GM23338 (cell line): ENCODE measurements at regions not wholly inside any gene's neighbourhood (a gene's known extent, or its start where the extent isn't known, plus 50 kb on each side); places are given as distances from the start of the nearest gene placed in this dataset.

Experiments used
- ATAC-seq: fragments of 200-7000 bp; cut with Tn5 transposase; 3 replicates; pipeline ENCODE4 v1.9.1; 2020
- DNase-seq: peaks from one replicate; pipeline ENCODE4 v3.0.0-alpha.2; 2015; ENCODE audit warnings: low spot score
- H2AFZ ChIP-seq: fragments of 200-600 bp; sonication (generic); 2 replicates; pipeline ENCODE4 v1.8.0; 2016; ENCODE audit warnings: antibody characterized with exemption, mild to moderate bottlenecking, moderate library complexity
- H3F3A ChIP-seq: fragments of 200-600 bp; sonication (generic); replicated peaks from 2 replicates; pipeline ENCODE4 v1.8.0; 2017; ENCODE audit warnings: antibody characterized with exemption, mixed run types, low read depth
- H3K27ac ChIP-seq: fragments of 200-600 bp; sonication (generic); 2 replicates; pipeline ENCODE4 v1.6.1; 2016; ENCODE audit warnings: low read depth
- H3K27me3 ChIP-seq: fragments of 200-600 bp; sonication (generic); 2 replicates; pipeline ENCODE4 v1.8.0; 2016; ENCODE audit warnings: mild to moderate bottlenecking, mixed run types, moderate library complexity; ENCODE audit not compliant: insufficient read depth
- H3K36me3 ChIP-seq: fragments of 200-600 bp; sonication (generic); 2 replicates; pipeline ENCODE4 v1.8.0; 2016; ENCODE audit warnings: mild to moderate bottlenecking; ENCODE audit not compliant: insufficient read depth
- H3K4me1 ChIP-seq: fragments of 200-600 bp; sonication (generic); 2 replicates; pipeline ENCODE4 v1.8.0; 2016; ENCODE audit warnings: mild to moderate bottlenecking, moderate library complexity; ENCODE audit not compliant: insufficient read depth
- H3K4me2 ChIP-seq: fragments of 200-600 bp; sonication (generic); 2 replicates; pipeline ENCODE4 v1.7.1; 2017; ENCODE audit warnings: mixed run types
- H3K4me3 ChIP-seq: fragments of 200-600 bp; sonication (generic); 2 replicates; pipeline ENCODE4 v1.6.1; 2016; ENCODE audit warnings: mixed run types
- H3K79me2 ChIP-seq: fragments of 200-600 bp; sonication (generic); replicated peaks from 2 replicates; pipeline ENCODE4 v1.8.0; 2017; ENCODE audit warnings: mild to moderate bottlenecking; ENCODE audit not compliant: insufficient read depth
- H3K9me2 ChIP-seq: fragments of 200-600 bp; sonication (generic); 2 replicates; pipeline ENCODE4 v1.8.0; 2017; ENCODE audit not compliant: insufficient read depth
- H4K20me1 ChIP-seq: fragments of 200-600 bp; sonication (generic); replicated peaks from 2 replicates; pipeline ENCODE4 v1.8.0; 2017; ENCODE audit warnings: mild to moderate bottlenecking; ENCODE audit not compliant: insufficient read depth
- H3K27ac Mint-ChIP-seq: 2 replicates; pipeline ENCODE4 v1.8.0; 2020; ENCODE audit warnings: inconsistent platforms, mild to moderate bottlenecking, moderate library complexity, mixed read lengths
- H3K27me3 Mint-ChIP-seq: 3 replicates; pipeline ENCODE4 v1.8.0; 2022; ENCODE audit warnings: low read depth, mild to moderate bottlenecking, moderate library complexity, mixed read lengths, inconsistent platforms; ENCODE audit not compliant: insufficient read depth, poor library complexity
- H3K36me3 Mint-ChIP-seq: 3 replicates; pipeline ENCODE4 v1.8.0; 2021; ENCODE audit warnings: low read depth, mild to moderate bottlenecking, inconsistent platforms, moderate library complexity, mixed read lengths
- H3K4me1 Mint-ChIP-seq: 3 replicates; pipeline ENCODE4 v1.8.0; 2020; ENCODE audit warnings: mild to moderate bottlenecking, inconsistent platforms, mixed read lengths
- H3K4me3 Mint-ChIP-seq: 3 replicates; pipeline ENCODE4 v1.8.0; 2021; ENCODE audit warnings: moderate library complexity, mild to moderate bottlenecking, inconsistent platforms, mixed read lengths
- H3K9me3 Mint-ChIP-seq: 3 replicates; pipeline ENCODE4 v1.8.0; 2020; ENCODE audit warnings: moderate library complexity, mild to moderate bottlenecking, inconsistent platforms, mixed read lengths
- CREB1 ChIP-seq: fragments of 250-450 bp; sonication (Bioruptor Pico); IDR thresholded peaks from 2 replicates; pipeline ENCODE4 v1.5.0; 2020; ENCODE audit warnings: low read depth, mild to moderate bottlenecking, moderate library complexity
- EZH2 ChIP-seq: fragments of 200-600 bp; sonication (generic); IDR thresholded peaks from one replicate; pipeline ENCODE4 v1.8.0; 2017; ENCODE audit warnings: antibody characterized with exemption, mild to moderate bottlenecking, low read depth; ENCODE audit not compliant: unreplicated experiment
- EZH2phosphoT487 ChIP-seq: fragments of 200-600 bp; sonication (generic); IDR thresholded peaks from one replicate; pipeline ENCODE4 v1.8.1; 2018; ENCODE audit warnings: antibody characterized with exemption; ENCODE audit not compliant: unreplicated experiment
- JUNB ChIP-seq: IDR thresholded peaks from one replicate; pipeline ENCODE4 v1.6.1; 2016; ENCODE audit warnings: antibody characterized with exemption; ENCODE audit not compliant: unreplicated experiment
- NANOG ChIP-seq: IDR thresholded peaks from 2 replicates; pipeline ENCODE4 v1.6.1; 2016; ENCODE audit warnings: antibody characterized with exemption, borderline replicate concordance
- POLR2AphosphoS5 ChIP-seq: IDR thresholded peaks from 2 replicates; pipeline ENCODE4 v1.6.1; 2016; ENCODE audit warnings: antibody characterized with exemption, low read depth
- STAT1 ChIP-seq: IDR thresholded peaks from one replicate; pipeline ENCODE4 v1.6.1; 2016; ENCODE audit warnings: antibody characterized with exemption; ENCODE audit not compliant: unreplicated experiment
- ZNF114 ChIP-seq: fragments of 250-450 bp; sonication (Bioruptor Pico); IDR thresholded peaks from 2 replicates; pipeline ENCODE4 v1.5.0; 2020; ENCODE audit warnings: mild to moderate bottlenecking, moderate library complexity
- ZNF331 ChIP-seq: fragments of 250-450 bp; sonication (Bioruptor Pico); IDR thresholded peaks from 2 replicates; pipeline ENCODE4 v1.5.0; 2020; ENCODE audit warnings: low read depth, mild to moderate bottlenecking, moderate library complexity
- TF ChIP-seq, protein P1 (sequence below): IDR thresholded peaks from one replicate; pipeline ENCODE4 v1.6.1; 2018; ENCODE audit warnings: antibody characterized with exemption; ENCODE audit not compliant: unreplicated experiment
- TF ChIP-seq, protein P2 (sequence below): fragments of 250-450 bp; sonication (Bioruptor Pico); IDR thresholded peaks from 2 replicates; pipeline ENCODE4 v1.5.0; 2020; ENCODE audit warnings: mild to moderate bottlenecking, moderate library complexity
- TF ChIP-seq, protein P3 (sequence below), 2 experiments: fragments of 200-600 bp in 1 of 2; sonication (generic) in 1 of 2; conservative IDR thresholded peaks; 2 replicates each; pipeline versions ENCODE4 v1.5.1 to v1.6.1; 2016 to 2017; ENCODE audit warnings: antibody characterized with exemption in 2 of 2, low read depth in 2 of 2, mild to moderate bottlenecking in 2 of 2, moderate library complexity in 1 of 2
- TF ChIP-seq, protein P4 (sequence below): IDR thresholded peaks from 2 replicates; pipeline ENCODE4 v1.6.1; 2016; ENCODE audit warnings: antibody characterized with exemption

DNA sequence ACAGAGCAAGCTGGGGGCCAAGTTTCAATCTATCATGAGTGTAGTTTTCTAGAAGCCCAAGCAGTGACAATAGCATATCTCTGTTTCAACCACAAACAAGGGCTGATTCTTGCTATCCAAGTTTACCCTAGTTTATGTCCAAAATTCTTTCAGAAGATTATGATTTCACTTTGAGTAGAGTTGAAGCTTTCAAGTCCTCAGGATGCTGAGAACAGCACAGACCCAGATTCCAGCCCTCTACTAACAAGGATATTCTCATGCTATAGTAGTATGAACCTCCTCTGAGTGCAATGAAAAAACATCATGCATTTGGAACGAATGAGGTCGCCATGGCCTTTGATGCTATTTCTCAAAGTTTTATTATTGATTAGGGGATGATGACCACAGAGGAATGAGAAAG lies 344.1 kb upstream of the NPVF start:
- no peak overlapping the region for H3K4me2 ChIP-seq
- no peak for ATAC-seq
- Mint-ChIP-seq H3K27me3 (no peaks in the 10 kb centered on the region), H3K9me3 (no peaks in the 10 kb centered on the region), H3K4me3 (no peak overlapping the region), H3K36me3 (no peaks in the 10 kb centered on the region), H3K4me1 (peaks cover 4% of the 10 kb centered on the region; the same call in 2 of the 3 replicates), H3K27ac (no peak overlapping the region)
- TF ChIP-seq NANOG: no peak
- no peak for TF ChIP-seq CREB1 (CRISPR knock-in tag)
- TF ChIP-seq, protein P1, sequence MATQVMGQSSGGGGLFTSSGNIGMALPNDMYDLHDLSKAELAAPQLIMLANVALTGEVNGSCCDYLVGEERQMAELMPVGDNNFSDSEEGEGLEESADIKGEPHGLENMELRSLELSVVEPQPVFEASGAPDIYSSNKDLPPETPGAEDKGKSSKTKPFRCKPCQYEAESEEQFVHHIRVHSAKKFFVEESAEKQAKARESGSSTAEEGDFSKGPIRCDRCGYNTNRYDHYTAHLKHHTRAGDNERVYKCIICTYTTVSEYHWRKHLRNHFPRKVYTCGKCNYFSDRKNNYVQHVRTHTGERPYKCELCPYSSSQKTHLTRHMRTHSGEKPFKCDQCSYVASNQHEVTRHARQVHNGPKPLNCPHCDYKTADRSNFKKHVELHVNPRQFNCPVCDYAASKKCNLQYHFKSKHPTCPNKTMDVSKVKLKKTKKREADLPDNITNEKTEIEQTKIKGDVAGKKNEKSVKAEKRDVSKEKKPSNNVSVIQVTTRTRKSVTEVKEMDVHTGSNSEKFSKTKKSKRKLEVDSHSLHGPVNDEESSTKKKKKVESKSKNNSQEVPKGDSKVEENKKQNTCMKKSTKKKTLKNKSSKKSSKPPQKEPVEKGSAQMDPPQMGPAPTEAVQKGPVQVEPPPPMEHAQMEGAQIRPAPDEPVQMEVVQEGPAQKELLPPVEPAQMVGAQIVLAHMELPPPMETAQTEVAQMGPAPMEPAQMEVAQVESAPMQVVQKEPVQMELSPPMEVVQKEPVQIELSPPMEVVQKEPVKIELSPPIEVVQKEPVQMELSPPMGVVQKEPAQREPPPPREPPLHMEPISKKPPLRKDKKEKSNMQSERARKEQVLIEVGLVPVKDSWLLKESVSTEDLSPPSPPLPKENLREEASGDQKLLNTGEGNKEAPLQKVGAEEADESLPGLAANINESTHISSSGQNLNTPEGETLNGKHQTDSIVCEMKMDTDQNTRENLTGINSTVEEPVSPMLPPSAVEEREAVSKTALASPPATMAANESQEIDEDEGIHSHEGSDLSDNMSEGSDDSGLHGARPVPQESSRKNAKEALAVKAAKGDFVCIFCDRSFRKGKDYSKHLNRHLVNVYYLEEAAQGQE: no peak
- TF ChIP-seq STAT1: no peak
- no peak for TF ChIP-seq JUNB
- TF ChIP-seq ZNF114 (CRISPR knock-in tag): no peak
- TF ChIP-seq, protein P2, sequence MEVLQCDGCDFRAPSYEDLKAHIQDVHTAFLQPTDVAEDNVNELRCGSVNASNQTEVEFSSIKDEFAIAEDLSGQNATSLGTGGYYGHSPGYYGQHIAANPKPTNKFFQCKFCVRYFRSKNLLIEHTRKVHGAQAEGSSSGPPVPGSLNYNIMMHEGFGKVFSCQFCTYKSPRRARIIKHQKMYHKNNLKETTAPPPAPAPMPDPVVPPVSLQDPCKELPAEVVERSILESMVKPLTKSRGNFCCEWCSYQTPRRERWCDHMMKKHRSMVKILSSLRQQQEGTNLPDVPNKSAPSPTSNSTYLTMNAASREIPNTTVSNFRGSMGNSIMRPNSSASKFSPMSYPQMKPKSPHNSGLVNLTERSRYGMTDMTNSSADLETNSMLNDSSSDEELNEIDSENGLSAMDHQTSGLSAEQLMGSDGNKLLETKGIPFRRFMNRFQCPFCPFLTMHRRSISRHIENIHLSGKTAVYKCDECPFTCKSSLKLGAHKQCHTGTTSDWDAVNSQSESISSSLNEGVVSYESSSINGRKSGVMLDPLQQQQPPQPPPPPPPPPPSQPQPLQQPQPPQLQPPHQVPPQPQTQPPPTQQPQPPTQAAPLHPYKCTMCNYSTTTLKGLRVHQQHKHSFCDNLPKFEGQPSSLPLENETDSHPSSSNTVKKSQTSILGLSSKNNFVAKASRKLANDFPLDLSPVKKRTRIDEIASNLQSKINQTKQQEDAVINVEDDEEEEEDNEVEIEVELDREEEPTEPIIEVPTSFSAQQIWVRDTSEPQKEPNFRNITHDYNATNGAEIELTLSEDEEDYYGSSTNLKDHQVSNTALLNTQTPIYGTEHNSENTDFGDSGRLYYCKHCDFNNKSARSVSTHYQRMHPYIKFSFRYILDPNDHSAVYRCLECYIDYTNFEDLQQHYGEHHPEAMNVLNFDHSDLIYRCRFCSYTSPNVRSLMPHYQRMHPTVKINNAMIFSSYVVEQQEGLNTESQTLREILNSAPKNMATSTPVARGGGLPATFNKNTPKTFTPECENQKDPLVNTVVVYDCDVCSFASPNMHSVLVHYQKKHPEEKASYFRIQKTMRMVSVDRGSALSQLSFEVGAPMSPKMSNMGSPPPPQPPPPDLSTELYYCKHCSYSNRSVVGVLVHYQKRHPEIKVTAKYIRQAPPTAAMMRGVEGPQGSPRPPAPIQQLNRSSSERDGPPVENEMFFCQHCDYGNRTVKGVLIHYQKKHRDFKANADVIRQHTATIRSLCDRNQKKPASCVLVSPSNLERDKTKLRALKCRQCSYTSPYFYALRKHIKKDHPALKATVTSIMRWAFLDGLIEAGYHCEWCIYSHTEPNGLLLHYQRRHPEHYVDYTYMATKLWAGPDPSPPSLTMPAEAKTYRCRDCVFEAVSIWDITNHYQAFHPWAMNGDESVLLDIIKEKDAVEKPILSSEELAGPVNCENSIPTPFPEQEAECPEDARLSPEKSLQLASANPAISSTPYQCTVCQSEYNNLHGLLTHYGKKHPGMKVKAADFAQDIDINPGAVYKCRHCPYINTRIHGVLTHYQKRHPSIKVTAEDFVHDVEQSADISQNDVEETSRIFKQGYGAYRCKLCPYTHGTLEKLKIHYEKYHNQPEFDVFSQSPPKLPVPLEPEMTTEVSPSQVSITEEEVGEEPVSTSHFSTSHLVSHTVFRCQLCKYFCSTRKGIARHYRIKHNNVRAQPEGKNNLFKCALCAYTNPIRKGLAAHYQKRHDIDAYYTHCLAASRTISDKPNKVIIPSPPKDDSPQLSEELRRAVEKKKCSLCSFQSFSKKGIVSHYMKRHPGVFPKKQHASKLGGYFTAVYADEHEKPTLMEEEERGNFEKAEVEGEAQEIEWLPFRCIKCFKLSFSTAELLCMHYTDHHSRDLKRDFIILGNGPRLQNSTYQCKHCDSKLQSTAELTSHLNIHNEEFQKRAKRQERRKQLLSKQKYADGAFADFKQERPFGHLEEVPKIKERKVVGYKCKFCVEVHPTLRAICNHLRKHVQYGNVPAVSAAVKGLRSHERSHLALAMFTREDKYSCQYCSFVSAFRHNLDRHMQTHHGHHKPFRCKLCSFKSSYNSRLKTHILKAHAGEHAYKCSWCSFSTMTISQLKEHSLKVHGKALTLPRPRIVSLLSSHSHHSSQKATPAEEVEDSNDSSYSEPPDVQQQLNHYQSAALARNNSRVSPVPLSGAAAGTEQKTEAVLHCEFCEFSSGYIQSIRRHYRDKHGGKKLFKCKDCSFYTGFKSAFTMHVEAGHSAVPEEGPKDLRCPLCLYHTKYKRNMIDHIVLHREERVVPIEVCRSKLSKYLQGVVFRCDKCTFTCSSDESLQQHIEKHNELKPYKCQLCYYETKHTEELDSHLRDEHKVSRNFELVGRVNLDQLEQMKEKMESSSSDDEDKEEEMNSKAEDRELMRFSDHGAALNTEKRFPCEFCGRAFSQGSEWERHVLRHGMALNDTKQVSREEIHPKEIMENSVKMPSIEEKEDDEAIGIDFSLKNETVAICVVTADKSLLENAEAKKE: no peak
- no peak for TF ChIP-seq POLR2AphosphoS5
- TF ChIP-seq EZH2: no peak
- TF ChIP-seq, protein P3, sequence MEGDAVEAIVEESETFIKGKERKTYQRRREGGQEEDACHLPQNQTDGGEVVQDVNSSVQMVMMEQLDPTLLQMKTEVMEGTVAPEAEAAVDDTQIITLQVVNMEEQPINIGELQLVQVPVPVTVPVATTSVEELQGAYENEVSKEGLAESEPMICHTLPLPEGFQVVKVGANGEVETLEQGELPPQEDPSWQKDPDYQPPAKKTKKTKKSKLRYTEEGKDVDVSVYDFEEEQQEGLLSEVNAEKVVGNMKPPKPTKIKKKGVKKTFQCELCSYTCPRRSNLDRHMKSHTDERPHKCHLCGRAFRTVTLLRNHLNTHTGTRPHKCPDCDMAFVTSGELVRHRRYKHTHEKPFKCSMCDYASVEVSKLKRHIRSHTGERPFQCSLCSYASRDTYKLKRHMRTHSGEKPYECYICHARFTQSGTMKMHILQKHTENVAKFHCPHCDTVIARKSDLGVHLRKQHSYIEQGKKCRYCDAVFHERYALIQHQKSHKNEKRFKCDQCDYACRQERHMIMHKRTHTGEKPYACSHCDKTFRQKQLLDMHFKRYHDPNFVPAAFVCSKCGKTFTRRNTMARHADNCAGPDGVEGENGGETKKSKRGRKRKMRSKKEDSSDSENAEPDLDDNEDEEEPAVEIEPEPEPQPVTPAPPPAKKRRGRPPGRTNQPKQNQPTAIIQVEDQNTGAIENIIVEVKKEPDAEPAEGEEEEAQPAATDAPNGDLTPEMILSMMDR (conservative IDR thresholded peaks at IDR 0.05; ENCODE audit: low read depth in 2 of 2): no peak
- no peak for TF ChIP-seq ZNF331 (CRISPR knock-in tag)
- no peak for TF ChIP-seq EZH2phosphoT487
- TF ChIP-seq, protein P4, sequence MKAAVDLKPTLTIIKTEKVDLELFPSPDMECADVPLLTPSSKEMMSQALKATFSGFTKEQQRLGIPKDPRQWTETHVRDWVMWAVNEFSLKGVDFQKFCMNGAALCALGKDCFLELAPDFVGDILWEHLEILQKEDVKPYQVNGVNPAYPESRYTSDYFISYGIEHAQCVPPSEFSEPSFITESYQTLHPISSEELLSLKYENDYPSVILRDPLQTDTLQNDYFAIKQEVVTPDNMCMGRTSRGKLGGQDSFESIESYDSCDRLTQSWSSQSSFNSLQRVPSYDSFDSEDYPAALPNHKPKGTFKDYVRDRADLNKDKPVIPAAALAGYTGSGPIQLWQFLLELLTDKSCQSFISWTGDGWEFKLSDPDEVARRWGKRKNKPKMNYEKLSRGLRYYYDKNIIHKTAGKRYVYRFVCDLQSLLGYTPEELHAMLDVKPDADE: no peak
- H3K4me3 ChIP-seq: no peak overlapping the region
- H3F3A ChIP-seq: no peaks in the 10 kb centered on the region
- no peaks in the 10 kb centered on the region for H3K79me2 ChIP-seq
- DNase-seq: no peak
- no peak overlapping the region for H3K27ac ChIP-seq
- no peaks in the 10 kb centered on the region for H4K20me1 ChIP-seq
- H3K9me2 ChIP-seq: no peaks in the 10 kb centered on the region
- H3K27me3 ChIP-seq: no peaks in the 10 kb centered on the region
- no peaks in the 10 kb centered on the region for H3K36me3 ChIP-seq
- no peaks in the 10 kb centered on the region for H3K4me1 ChIP-seq
- H2AFZ ChIP-seq: no peak overlapping the region
